SK-N-SH (cell line): ENCODE measurements at regions not wholly inside any gene's neighbourhood (a gene's known extent, or its start where the extent isn't known, plus 50 kb on each side); places are given as distances from the start of the nearest gene placed in this dataset.

Experiments used
- EP300 ChIP-seq, 2 experiments: IDR thresholded peaks; 2 replicates each; pipeline versions ENCODE4 v1.4.0 to v1.6.1; 2012; ENCODE audit warnings: borderline replicate concordance in 1 of 2, low read depth in 1 of 2, low read length in 1 of 2
- FOSL2 ChIP-seq: IDR thresholded peaks from 2 replicates; pipeline ENCODE4 v1.4.0; 2012; ENCODE audit warnings: low read depth, mild to moderate bottlenecking, moderate library complexity, borderline replicate concordance
- FOXJ3 ChIP-seq: sonication (generic); formaldehyde crosslinking; IDR thresholded peaks from 2 replicates; pipeline ENCODE4 v1.5.1; 2020; ENCODE audit warnings: mild to moderate bottlenecking, missing genetic modification reagents
- FOXM1 ChIP-seq: IDR thresholded peaks from 2 replicates; pipeline ENCODE4 v1.4.0; 2012; ENCODE audit warnings: low read depth, mild to moderate bottlenecking
- GATA2 ChIP-seq: sonication (generic); formaldehyde crosslinking; IDR thresholded peaks from 2 replicates; pipeline ENCODE4 v1.5.0; 2020; ENCODE audit warnings: mild to moderate bottlenecking, missing genetic modification reagents
- MXI1 ChIP-seq: IDR thresholded peaks from 2 replicates; pipeline ENCODE4 v1.6.1; 2012; ENCODE audit warnings: mild to moderate bottlenecking, low read depth, low read length, improper control_type of control experiment
- NFIC ChIP-seq: IDR thresholded peaks from 2 replicates; pipeline ENCODE4 v1.4.0; 2012; ENCODE audit warnings: borderline replicate concordance
- NRF1 ChIP-seq: IDR thresholded peaks from 2 replicates; pipeline ENCODE4 v1.6.1; 2012; ENCODE audit warnings: low read depth, mild to moderate bottlenecking, low read length
- RAD21 ChIP-seq: IDR thresholded peaks from 2 replicates; pipeline ENCODE4 v1.6.1; 2012; ENCODE audit warnings: mild to moderate bottlenecking, low read length
- RCOR1 ChIP-seq: fragments of 150-350 bp; IDR thresholded peaks from 2 replicates; pipeline ENCODE4 v1.6.1; 2017; ENCODE audit warnings: antibody characterized with exemption, low read length
- RFX5 ChIP-seq: IDR thresholded peaks from 2 replicates; pipeline ENCODE4 v1.6.1; 2012; ENCODE audit warnings: mild to moderate bottlenecking, improper control_type of control experiment, low read length
- RXRA ChIP-seq: IDR thresholded peaks from 2 replicates; pipeline ENCODE4 v1.4.0; 2012; ENCODE audit warnings: low read depth, mild to moderate bottlenecking, borderline replicate concordance
- TCF12 ChIP-seq: IDR thresholded peaks from 2 replicates; pipeline ENCODE4 v1.4.0; 2012
- YY1 ChIP-seq: IDR thresholded peaks from 2 replicates; pipeline ENCODE4 v1.4.0; 2012; ENCODE audit warnings: low read depth, mild to moderate bottlenecking
- TF ChIP-seq, protein P1 (sequence below): fragments of 150-350 bp; IDR thresholded peaks from 2 replicates; pipeline ENCODE4 v1.6.1; 2016; ENCODE audit warnings: mild to moderate bottlenecking, low read depth, low read length
- TF ChIP-seq, protein P2 (sequence below): IDR thresholded peaks from 2 replicates; pipeline ENCODE4 v1.6.1; 2012; ENCODE audit warnings: mild to moderate bottlenecking, low read depth, low read length, moderate library complexity
- TF ChIP-seq, protein P3 (sequence below): IDR thresholded peaks from 2 replicates; pipeline ENCODE4 v1.4.0; 2012; ENCODE audit warnings: low read depth
- TF ChIP-seq, protein P4 (sequence below): IDR thresholded peaks from 2 replicates; pipeline ENCODE4; 2012
- TF ChIP-seq, protein P5 (sequence below): IDR thresholded peaks from 2 replicates; pipeline ENCODE4 v1.4.0; 2012; ENCODE audit warnings: low read depth, borderline replicate concordance
- TF ChIP-seq, protein P6 (sequence below): IDR thresholded peaks from 2 replicates; pipeline ENCODE4 v1.4.0; 2012; ENCODE audit warnings: low read depth, borderline replicate concordance

DNA sequence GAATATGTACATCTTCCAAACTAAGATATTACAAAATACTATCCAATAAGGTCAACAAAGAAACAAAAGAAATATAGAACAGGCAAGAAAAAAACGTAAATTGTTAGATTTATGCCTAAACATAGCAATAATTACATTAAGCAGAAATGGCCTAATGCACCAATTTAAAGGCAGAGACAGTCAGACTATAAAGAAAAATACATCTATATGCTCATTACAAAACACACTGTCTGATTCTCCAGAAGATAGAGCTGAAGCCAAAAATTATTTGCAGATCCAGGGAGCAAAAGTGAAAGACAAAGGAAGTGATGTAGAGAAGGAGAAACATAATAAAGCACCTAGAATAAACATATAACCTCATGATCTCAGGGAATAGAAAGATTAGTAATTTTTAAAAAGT is 246.9 kb downstream of the PAPSS1 start (continued):
- TF ChIP-seq, protein P1, sequence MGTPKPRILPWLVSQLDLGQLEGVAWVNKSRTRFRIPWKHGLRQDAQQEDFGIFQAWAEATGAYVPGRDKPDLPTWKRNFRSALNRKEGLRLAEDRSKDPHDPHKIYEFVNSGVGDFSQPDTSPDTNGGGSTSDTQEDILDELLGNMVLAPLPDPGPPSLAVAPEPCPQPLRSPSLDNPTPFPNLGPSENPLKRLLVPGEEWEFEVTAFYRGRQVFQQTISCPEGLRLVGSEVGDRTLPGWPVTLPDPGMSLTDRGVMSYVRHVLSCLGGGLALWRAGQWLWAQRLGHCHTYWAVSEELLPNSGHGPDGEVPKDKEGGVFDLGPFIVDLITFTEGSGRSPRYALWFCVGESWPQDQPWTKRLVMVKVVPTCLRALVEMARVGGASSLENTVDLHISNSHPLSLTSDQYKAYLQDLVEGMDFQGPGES = no peak
- TF ChIP-seq RAD21 (peak; percentile 27), NRF1 (no peak), FOXJ3 (no peak), TCF12 (no peak), EP300 (IDR thresholded peaks at IDR 0.05; ENCODE audit: borderline replicate concordance in 1 of 2, low read depth in 1 of 2, low read length in 1 of 2) (peak in 1 of 2 experiments; percentile 84; a peak in 2 of 4 replicates), FOXM1 (no peak), NFIC (no peak), YY1 (no peak), RFX5 (no peak), RXRA (no peak), RCOR1 (no peak), FOSL2 (no peak), MXI1 (no peak), GATA2 (CRISPR knock-in tag) (0 out of 2 replicates have a peak, but pooled peaks have one; percentile 35)
- TF ChIP-seq, protein P2, sequence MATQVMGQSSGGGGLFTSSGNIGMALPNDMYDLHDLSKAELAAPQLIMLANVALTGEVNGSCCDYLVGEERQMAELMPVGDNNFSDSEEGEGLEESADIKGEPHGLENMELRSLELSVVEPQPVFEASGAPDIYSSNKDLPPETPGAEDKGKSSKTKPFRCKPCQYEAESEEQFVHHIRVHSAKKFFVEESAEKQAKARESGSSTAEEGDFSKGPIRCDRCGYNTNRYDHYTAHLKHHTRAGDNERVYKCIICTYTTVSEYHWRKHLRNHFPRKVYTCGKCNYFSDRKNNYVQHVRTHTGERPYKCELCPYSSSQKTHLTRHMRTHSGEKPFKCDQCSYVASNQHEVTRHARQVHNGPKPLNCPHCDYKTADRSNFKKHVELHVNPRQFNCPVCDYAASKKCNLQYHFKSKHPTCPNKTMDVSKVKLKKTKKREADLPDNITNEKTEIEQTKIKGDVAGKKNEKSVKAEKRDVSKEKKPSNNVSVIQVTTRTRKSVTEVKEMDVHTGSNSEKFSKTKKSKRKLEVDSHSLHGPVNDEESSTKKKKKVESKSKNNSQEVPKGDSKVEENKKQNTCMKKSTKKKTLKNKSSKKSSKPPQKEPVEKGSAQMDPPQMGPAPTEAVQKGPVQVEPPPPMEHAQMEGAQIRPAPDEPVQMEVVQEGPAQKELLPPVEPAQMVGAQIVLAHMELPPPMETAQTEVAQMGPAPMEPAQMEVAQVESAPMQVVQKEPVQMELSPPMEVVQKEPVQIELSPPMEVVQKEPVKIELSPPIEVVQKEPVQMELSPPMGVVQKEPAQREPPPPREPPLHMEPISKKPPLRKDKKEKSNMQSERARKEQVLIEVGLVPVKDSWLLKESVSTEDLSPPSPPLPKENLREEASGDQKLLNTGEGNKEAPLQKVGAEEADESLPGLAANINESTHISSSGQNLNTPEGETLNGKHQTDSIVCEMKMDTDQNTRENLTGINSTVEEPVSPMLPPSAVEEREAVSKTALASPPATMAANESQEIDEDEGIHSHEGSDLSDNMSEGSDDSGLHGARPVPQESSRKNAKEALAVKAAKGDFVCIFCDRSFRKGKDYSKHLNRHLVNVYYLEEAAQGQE = no peak
- TF ChIP-seq, protein P3, sequence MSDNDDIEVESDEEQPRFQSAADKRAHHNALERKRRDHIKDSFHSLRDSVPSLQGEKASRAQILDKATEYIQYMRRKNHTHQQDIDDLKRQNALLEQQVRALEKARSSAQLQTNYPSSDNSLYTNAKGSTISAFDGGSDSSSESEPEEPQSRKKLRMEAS = no peak
- TF ChIP-seq, protein P4, sequence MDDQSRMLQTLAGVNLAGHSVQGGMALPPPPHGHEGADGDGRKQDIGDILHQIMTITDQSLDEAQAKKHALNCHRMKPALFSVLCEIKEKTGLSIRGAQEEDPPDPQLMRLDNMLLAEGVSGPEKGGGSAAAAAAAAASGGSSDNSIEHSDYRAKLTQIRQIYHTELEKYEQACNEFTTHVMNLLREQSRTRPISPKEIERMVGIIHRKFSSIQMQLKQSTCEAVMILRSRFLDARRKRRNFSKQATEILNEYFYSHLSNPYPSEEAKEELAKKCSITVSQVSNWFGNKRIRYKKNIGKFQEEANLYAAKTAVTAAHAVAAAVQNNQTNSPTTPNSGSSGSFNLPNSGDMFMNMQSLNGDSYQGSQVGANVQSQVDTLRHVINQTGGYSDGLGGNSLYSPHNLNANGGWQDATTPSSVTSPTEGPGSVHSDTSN = no peak
- TF ChIP-seq, protein P5, sequence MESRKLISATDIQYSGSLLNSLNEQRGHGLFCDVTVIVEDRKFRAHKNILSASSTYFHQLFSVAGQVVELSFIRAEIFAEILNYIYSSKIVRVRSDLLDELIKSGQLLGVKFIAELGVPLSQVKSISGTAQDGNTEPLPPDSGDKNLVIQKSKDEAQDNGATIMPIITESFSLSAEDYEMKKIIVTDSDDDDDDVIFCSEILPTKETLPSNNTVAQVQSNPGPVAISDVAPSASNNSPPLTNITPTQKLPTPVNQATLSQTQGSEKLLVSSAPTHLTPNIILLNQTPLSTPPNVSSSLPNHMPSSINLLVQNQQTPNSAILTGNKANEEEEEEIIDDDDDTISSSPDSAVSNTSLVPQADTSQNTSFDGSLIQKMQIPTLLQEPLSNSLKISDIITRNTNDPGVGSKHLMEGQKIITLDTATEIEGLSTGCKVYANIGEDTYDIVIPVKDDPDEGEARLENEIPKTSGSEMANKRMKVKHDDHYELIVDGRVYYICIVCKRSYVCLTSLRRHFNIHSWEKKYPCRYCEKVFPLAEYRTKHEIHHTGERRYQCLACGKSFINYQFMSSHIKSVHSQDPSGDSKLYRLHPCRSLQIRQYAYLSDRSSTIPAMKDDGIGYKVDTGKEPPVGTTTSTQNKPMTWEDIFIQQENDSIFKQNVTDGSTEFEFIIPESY = no peak
- TF ChIP-seq, protein P6, sequence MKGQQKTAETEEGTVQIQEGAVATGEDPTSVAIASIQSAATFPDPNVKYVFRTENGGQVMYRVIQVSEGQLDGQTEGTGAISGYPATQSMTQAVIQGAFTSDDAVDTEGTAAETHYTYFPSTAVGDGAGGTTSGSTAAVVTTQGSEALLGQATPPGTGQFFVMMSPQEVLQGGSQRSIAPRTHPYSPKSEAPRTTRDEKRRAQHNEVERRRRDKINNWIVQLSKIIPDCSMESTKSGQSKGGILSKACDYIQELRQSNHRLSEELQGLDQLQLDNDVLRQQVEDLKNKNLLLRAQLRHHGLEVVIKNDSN = no peak
